HG02870 (cell line): ENCODE measurements at regions not wholly inside any gene's neighbourhood (a gene's known extent, or its start where the extent isn't known, plus 50 kb on each side); places are given as distances from the start of the nearest gene placed in this dataset.

ENCODE experiments used
- ATAC-seq: cut with Tn5 transposase; IDR thresholded peaks from one replicate; pipeline ENCODE4 v1.9.1; 2021; ENCODE audit warnings: mild to moderate bottlenecking, moderate library complexity; ENCODE audit not compliant: unreplicated experiment

DNA sequence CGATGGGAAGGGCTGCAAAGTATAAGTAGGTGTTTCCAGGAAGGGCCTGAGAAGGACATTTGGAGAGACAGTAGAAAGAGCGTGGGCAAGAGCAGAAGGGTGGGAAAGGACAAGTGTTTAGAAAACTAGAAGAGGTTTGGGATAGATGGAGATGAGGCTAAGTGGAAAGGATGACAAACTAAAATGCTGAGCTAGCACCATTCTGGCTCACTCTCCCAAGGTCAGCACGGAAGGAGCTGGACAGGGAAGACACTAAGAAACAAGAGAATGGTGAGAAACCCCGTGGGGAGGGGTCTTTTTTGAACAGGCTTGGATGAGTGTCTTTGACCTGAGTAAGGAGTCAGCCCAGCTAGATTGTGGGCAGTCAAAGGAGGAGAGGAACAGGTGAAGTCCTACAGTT is 286.0 kb downstream of the CDK5RAP2 start:
- ATAC-seq = no peak

GRCh38 chr9:120292606-120293005 is 287.4 kb downstream of the CDK5RAP2 start:
- no peak for ATAC-seq

DNA sequence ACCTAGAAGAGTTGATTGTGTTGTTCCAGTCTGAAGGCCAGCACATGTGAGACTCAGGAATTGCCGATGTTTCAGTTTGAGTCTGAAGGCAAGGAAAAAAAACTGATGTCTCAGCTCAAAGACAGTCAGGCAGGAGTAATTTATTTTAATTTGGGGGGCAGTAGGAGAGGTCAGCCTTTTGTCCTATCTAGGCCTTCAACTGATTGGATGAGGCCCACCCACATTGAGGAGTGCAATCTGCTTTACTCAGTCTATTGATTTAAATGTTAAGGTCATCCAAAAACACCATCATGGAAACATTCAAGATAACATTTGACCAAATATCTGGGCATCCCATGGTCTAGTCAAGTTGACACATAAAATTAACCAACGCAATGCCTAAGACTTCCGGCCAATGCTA is 288.9 kb downstream of the CDK5RAP2 start:
- ATAC-seq = no peak

- ATAC-seq = no peak
Measured at GRCh38 chr9:120289990-120290975, 289.7 kb downstream of the CDK5RAP2 start.

GRCh38 chr9:120289098-120289497 is 290.9 kb downstream of the CDK5RAP2 start:
- no peak for ATAC-seq

GRCh38 chr9:120286530-120286929 is 293.4 kb downstream of the CDK5RAP2 start:
- no peak for ATAC-seq

GRCh38 chr9:120284821-120285220 is 295.1 kb downstream of the CDK5RAP2 start:
- ATAC-seq = no peak

DNA sequence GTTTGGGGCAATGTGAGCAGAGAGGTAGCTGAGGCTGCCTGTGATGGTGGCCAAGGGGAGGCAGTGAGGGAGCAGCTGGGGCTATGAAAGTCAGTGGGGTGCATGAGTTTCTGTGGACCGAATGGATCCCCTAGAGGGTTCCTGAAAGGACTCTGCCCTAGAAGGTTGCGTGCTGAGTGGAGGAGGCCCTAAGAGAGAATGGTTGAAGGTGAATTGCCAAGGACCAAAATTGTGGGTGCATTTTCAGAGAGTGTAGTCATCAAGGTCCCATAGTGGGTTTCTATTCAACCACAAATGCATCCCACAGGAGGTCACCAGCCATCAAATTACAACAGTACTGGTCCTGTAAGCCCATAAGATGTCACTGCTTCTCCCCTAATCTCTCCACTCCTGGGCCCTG is 298.3 kb downstream of the CDK5RAP2 start:
- ATAC-seq = peak; percentile 76

DNA sequence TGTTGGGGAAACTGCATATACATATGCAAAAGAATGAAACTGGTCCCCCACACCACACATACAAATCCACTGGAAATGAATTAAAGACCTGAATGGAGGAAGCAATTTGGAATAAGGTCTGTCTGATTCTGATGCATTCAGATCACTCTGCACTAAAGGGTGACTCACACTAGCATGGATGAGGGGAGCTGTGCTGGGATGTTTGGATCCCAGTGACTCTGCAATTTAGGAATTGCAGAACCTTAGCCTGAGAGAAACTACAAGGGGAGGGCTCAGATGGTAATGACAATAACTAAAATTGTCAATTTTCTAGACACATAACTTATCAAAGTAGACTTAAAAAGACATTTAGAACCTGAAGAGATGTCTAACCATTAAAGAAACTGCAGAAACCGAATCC is 312.0 kb downstream of the CDK5RAP2 start:
- ATAC-seq = no peak

DNA sequence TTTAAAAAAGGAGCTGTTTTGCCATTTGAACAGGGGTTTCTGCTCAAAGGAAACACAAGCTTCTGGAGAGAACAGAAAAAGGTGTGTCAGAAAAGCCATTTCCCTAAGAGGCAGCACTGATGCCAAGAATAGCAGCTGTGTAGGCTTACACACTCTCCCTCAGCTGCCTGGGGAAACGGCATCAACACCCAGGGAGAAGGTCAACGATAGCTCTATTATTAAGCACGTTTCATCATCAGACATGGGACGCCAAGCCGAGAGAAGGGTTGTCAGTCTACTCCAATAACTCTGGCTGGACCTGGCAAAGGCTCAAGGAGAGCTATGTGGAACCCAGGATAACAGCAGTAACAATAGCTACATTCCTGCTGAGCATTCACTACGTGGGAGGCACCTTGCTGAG is 314.2 kb downstream of the CDK5RAP2 start:
- no peak for ATAC-seq

- ATAC-seq = no peak
Measured at GRCh38 chr9:120264528-120264927, 315.4 kb downstream of the CDK5RAP2 start.

GRCh38 chr9:120263836-120264235 is 316.1 kb downstream of the CDK5RAP2 start:
- no peak for ATAC-seq

DNA sequence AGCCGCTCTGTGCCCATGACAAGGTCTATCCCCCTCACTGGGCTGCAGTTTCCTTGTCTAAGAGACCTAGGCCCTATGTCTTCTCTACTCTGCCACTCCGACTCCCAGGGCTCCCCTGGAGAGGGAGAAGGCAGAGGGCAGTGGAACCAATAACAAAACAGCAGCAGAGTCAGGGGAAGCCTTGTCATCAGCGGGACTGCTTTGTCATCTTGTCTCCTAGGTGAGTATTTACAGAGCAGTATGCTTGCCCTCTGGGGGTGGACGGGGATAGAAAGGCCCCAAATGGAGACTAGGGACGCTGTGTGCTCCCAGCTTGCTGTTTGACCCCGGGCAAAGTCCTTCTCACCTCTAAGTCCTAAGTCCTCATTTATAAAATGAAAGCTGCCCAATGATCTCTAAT is 318.5 kb downstream of the CDK5RAP2 start:
- ATAC-seq = no peak

DNA sequence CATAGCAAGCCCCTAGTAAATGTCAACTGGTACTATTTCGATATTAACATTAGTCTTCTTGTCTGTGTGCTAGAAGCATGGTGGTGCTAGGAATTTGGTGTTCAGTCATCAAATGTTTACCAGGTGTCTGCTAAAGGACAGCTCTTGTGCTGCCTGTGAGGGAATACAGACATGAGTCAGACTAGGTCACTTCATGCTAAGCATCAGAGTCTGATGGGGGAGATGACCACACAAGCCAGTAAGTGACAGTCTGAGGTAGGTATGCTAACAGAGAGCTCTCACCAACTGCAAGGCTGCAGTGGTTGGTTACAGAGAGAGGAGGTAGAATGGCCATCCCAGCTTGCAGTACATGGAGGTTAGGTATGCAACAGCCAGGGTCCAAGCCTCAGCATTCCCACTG is 320.9 kb downstream of the CDK5RAP2 start:
- ATAC-seq = no peak

DNA sequence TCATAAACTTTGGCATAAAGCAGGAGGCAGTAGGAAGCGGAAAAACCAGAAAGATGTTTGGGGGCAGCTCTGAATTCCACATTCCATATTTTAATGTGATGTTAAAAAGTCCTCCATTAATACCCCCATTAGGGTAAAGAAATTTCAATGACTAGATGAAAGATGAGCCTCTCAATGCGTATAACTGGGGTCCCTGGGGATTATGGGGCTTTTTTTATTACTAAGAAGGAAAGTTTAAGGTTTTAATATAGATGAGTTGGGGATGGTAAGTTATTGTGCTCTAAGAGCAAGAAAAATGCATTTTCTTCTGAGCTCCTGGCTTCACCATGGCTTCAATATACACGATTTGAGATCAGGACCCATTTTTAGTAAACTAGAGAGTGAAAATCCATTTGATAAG is 321.9 kb downstream of the CDK5RAP2 start:
- no peak for ATAC-seq

GRCh38 chr9:120257483-120257882 is 322.5 kb downstream of the CDK5RAP2 start:
- ATAC-seq = no peak

DNA sequence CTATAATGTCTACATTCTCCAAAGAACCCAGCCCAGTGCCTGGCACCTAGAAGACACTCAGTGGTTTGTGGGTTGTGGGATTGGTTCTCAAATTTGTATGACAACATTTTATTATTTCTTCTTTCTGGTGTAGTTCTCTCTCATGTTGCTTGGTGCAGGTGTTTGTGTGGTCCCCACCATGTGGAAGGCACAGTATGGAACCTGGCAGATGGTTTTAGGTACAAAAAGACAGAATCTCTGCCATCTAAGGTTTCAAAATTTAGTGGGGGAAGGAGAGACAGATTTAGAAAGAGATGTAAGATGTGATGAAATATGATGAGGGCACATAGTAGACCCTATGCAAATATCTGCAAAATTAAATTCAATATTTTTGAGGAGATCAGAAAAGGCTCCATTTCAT is 323.8 kb downstream of the CDK5RAP2 start:
- ATAC-seq = no peak

GRCh38 chr9:120252248-120252647 is 327.7 kb downstream of the CDK5RAP2 start:
- ATAC-seq = no peak

DNA sequence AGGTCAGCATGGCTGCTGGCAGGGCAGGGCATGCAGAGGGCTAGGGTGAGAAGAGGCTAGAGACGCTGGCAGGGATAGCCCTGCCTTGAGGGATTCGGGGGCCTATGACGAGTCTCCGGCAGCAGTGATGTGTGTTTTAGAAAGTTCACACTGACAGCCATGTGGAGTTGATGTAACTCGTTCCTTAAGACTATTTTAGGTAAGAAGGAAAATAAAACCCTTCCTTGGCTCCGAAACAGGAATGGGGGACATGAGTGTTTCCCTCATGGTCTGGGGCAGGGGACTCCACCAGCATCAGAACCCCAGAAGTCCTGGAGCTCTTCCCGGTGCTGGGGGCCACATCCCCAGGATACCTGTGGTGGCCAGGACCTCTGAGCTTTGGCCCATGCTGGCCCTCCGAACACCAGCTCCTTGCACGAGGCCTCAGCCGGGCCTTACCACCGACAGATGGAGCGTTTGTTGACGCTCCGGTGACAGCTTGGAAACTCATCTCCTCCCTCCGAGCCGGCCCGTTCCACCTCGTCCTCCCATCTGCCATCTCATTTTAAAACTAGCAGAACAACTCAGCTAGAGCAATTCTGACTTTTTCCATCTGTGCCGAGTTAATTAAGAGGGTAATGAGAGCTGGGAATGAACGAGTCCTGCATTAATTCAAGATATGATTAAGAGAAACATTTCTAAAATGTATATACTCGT is 337.7 kb downstream of the CDK5RAP2 start:
- no peak for ATAC-seq

DNA sequence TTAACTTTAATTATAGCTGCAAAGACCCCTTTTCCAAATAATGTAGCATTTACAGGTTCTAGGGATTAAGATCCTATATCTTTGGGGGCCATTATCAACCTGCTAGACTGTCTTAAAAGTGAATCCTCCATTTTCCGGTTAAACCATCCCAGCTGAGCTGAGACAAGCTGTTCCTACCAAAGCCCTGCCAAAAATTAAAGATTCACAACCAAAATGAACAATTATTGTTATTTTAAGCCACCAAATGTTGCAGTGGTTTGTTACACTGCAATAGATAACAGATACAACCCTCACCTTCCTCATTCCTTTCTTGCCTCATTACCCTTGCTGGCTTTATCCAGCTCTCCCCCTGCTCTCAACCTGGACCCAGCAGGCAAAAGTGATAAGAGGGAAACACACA is 343.4 kb downstream of the CDK5RAP2 start:
- ATAC-seq = no peak

- no peak for ATAC-seq
Measured at GRCh38 chr9:120235081-120235480, 344.9 kb downstream of the CDK5RAP2 start.

DNA sequence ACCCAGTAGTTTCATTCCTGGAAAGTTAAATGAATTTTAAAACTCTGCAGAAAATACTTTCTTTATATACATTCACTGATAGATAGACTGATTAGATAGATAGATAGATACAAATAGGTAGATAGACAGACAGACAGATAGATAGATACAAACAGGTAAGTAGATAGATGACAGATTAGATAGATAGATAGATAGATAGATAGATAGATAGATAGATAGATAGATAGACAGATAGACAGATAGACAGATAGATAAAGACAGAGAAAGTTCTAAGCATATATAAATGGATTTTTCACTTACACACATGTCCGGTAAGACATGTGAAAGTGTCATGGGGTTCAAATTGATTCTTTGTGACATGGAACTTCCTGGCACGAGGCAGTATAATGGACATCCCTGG is 349.7 kb downstream of the CDK5RAP2 start:
- ATAC-seq = no peak
